ENCODE measurements at regions not wholly inside any gene's neighbourhood (a gene's known extent, or its start where the extent isn't known, plus 50 kb on each side); places are given as distances from the start of the nearest gene placed in this dataset.

GRCh38 chr4:178102139-178102538, 659.9 kb upstream of the AGA start:
- Histone ChIP-seq H3K14ac (ENCODE audit: low read length) (no peak overlapping the region), H4K8ac (ENCODE audit: low read depth, low read length) (no peak overlapping the region), H3K4ac (ENCODE audit: low read length) (no peak overlapping the region), H2BK15ac (ENCODE audit: low read length) (no peak overlapping the region), H3K79me1 (ENCODE audit: low read depth, low read length) (no peaks in the 10 kb centered on the region), H3K4me1 (ENCODE audit: control insufficient read depth in 2 of 2, insufficient read depth in 1 of 2, low read depth in 1 of 2, low read length in 2 of 2) (no peaks in the 10 kb centered on the region), H3K4me2 (ENCODE audit: insufficient read depth, low read length, poor library complexity, severe bottlenecking) (no peak overlapping the region), H3K9me3 (replicated peaks in 1 of 2; ENCODE audit: control insufficient read depth in 2 of 2, insufficient read depth in 1 of 2, low read depth in 1 of 2, low read length in 2 of 2) (no peaks in the 10 kb centered on the region), H2AK5ac (ENCODE audit: low read depth, low read length) (no peak overlapping the region), H2BK120ac (ENCODE audit: low read depth, low read length) (no peak overlapping the region), H3K4me3 (ENCODE audit: low read length in 2 of 2) (no peak overlapping the region), H2BK12ac (ENCODE audit: low read length) (no peak overlapping the region), H3K23ac (ENCODE audit: low read depth, low read length, poor library complexity) (no peak overlapping the region), H3K36me3 (replicated peaks in 1 of 2; ENCODE audit: control insufficient read depth in 2 of 2, insufficient read depth in 2 of 2, low read length in 2 of 2) (no peaks in the 10 kb centered on the region), H2BK5ac (ENCODE audit: low read length) (no peak overlapping the region), H3K18ac (ENCODE audit: low read length) (no peak overlapping the region), H3K27me3 (ENCODE audit: control insufficient read depth in 3 of 3, insufficient read depth in 3 of 3, low read depth in 1 of 3, low read length in 3 of 3) (no peaks in the 10 kb centered on the region), H3K27ac (replicated peaks; ENCODE audit: low read length) (no peak overlapping the region), H2AFZ (ENCODE audit: low read length) (no peak overlapping the region), H3K9ac (ENCODE audit: low read depth, low read length, poor library complexity) (no peak overlapping the region), H4K91ac (ENCODE audit: low read depth, low read length, poor library complexity) (no peak overlapping the region)
- no CpG with 5 or more reads among the region's 5 CpGs for WGBS, 2 donors (ENCODE audit: extremely low coverage in 2 of 2, insufficient read length in 2 of 2, insufficient replicate concordance in 1 of 2)
- DNase-seq (ENCODE audit: low spot score), result no peak

GRCh38 chr4:178105242-178105641, 663.0 kb upstream of the AGA start:
- Histone ChIP-seq H2BK5ac (ENCODE audit: low read length) (no peak overlapping the region), H2BK12ac (ENCODE audit: low read length) (no peak overlapping the region), H3K4me1 (ENCODE audit: control insufficient read depth in 2 of 2, insufficient read depth in 1 of 2, low read depth in 1 of 2, low read length in 2 of 2) (no peaks in the 10 kb centered on the region), H2BK15ac (ENCODE audit: low read length) (no peak overlapping the region), H3K9ac (ENCODE audit: low read depth, low read length, poor library complexity) (no peak overlapping the region), H4K8ac (ENCODE audit: low read depth, low read length) (no peak overlapping the region), H3K27me3 (ENCODE audit: control insufficient read depth in 3 of 3, insufficient read depth in 3 of 3, low read depth in 1 of 3, low read length in 3 of 3) (no peaks in the 10 kb centered on the region), H2BK120ac (ENCODE audit: low read depth, low read length) (no peak overlapping the region), H3K9me3 (replicated peaks in 1 of 2; ENCODE audit: control insufficient read depth in 2 of 2, insufficient read depth in 1 of 2, low read depth in 1 of 2, low read length in 2 of 2) (no peaks in the 10 kb centered on the region), H3K79me1 (ENCODE audit: low read depth, low read length) (no peaks in the 10 kb centered on the region), H3K4me3 (ENCODE audit: low read length in 2 of 2) (no peak overlapping the region), H3K27ac (replicated peaks; ENCODE audit: low read length) (no peak overlapping the region), H2AK5ac (ENCODE audit: low read depth, low read length) (no peak overlapping the region), H3K18ac (ENCODE audit: low read length) (no peak overlapping the region), H2AFZ (ENCODE audit: low read length) (no peak overlapping the region), H4K91ac (ENCODE audit: low read depth, low read length, poor library complexity) (no peak overlapping the region), H3K4me2 (ENCODE audit: insufficient read depth, low read length, poor library complexity, severe bottlenecking) (no peak overlapping the region), H3K23ac (ENCODE audit: low read depth, low read length, poor library complexity) (no peak overlapping the region), H3K14ac (ENCODE audit: low read length) (no peak overlapping the region), H3K4ac (ENCODE audit: low read length) (no peak overlapping the region), H3K36me3 (replicated peaks in 1 of 2; ENCODE audit: control insufficient read depth in 2 of 2, insufficient read depth in 2 of 2, low read length in 2 of 2) (no peaks in the 10 kb centered on the region)
- no CpG with 5 or more reads among the region's 2 CpGs for WGBS, 2 donors (ENCODE audit: extremely low coverage in 2 of 2, insufficient read length in 2 of 2, insufficient replicate concordance in 1 of 2)
- no peak for DNase-seq (ENCODE audit: low spot score)

GRCh38 chr4:178136736-178137345, 694.6 kb upstream of the AGA start:
- no peak for DNase-seq (ENCODE audit: low spot score)
- H3K9me3 ChIP-seq (replicated peaks in 1 of 2; ENCODE audit: control insufficient read depth in 2 of 2, insufficient read depth in 1 of 2, low read depth in 1 of 2, low read length in 2 of 2), result peaks cover 0 to 2% of the 10 kb centered on the region in 2 donors

GRCh38 chr4:178137732-178138471, 695.7 kb upstream of the AGA start:
- H3K4me2 ChIP-seq (ENCODE audit: insufficient read depth, low read length, poor library complexity, severe bottlenecking), result no peak overlapping the region
- no peak overlapping the region for H3K9ac ChIP-seq (ENCODE audit: low read depth, low read length, poor library complexity)
- no peak overlapping the region for H2BK15ac ChIP-seq (ENCODE audit: low read length)
- H2BK12ac ChIP-seq (ENCODE audit: low read length), result no peak overlapping the region
- H2BK5ac ChIP-seq (ENCODE audit: low read length), result no peak overlapping the region
- H3K27ac ChIP-seq (replicated peaks; ENCODE audit: low read length), result no peak overlapping the region
- DNase-seq (ENCODE audit: low spot score), result no peak
- H3K4ac ChIP-seq (ENCODE audit: low read length), result no peak overlapping the region
- H2AFZ ChIP-seq (ENCODE audit: low read length), result no peak overlapping the region
- no peak overlapping the region for H3K18ac ChIP-seq (ENCODE audit: low read length)
- H3K4me3 ChIP-seq (ENCODE audit: low read length in 2 of 2), result no peak overlapping the region
- no peak overlapping the region for H2AK5ac ChIP-seq (ENCODE audit: low read depth, low read length)
- no peaks in the 10 kb centered on the region for H3K36me3 ChIP-seq (replicated peaks in 1 of 2; ENCODE audit: control insufficient read depth in 2 of 2, insufficient read depth in 2 of 2, low read length in 2 of 2)
- no peaks in the 10 kb centered on the region for H3K79me1 ChIP-seq (ENCODE audit: low read depth, low read length)
- H2BK120ac ChIP-seq (ENCODE audit: low read depth, low read length), result no peak overlapping the region
- H3K27me3 ChIP-seq (ENCODE audit: control insufficient read depth in 3 of 3, insufficient read depth in 3 of 3, low read depth in 1 of 3, low read length in 3 of 3), result no peaks in the 10 kb centered on the region
- WGBS, 2 donors (ENCODE audit: extremely low coverage in 2 of 2, insufficient read length in 2 of 2, insufficient replicate concordance in 1 of 2), result no CpG with 5 or more reads among the region's 22 CpGs
- H3K9me3 ChIP-seq (replicated peaks in 1 of 2; ENCODE audit: control insufficient read depth in 2 of 2, insufficient read depth in 1 of 2, low read depth in 1 of 2, low read length in 2 of 2), result peaks cover 0 to 2% of the 10 kb centered on the region in 2 donors
- no peak overlapping the region for H3K14ac ChIP-seq (ENCODE audit: low read length)
- H3K23ac ChIP-seq (ENCODE audit: low read depth, low read length, poor library complexity), result no peak overlapping the region
- no peak overlapping the region for H4K91ac ChIP-seq (ENCODE audit: low read depth, low read length, poor library complexity)
- no peak overlapping the region for H4K8ac ChIP-seq (ENCODE audit: low read depth, low read length)
- H3K4me1 ChIP-seq (ENCODE audit: control insufficient read depth in 2 of 2, insufficient read depth in 1 of 2, low read depth in 1 of 2, low read length in 2 of 2), result no peaks in the 10 kb centered on the region

More at GRCh38 chr4:178136736-178137345, 694.6 kb upstream of the AGA start:
- H2BK120ac ChIP-seq (ENCODE audit: low read depth, low read length), result no peak overlapping the region
- H4K8ac ChIP-seq (ENCODE audit: low read depth, low read length), result no peak overlapping the region
- no peak overlapping the region for H3K4ac ChIP-seq (ENCODE audit: low read length)
- H3K4me1 ChIP-seq (ENCODE audit: control insufficient read depth in 2 of 2, insufficient read depth in 1 of 2, low read depth in 1 of 2, low read length in 2 of 2), result no peaks in the 10 kb centered on the region
- no peak overlapping the region for H3K4me2 ChIP-seq (ENCODE audit: insufficient read depth, low read length, poor library complexity, severe bottlenecking)
- no peak overlapping the region for H2BK12ac ChIP-seq (ENCODE audit: low read length)
- H3K27me3 ChIP-seq (ENCODE audit: control insufficient read depth in 3 of 3, insufficient read depth in 3 of 3, low read depth in 1 of 3, low read length in 3 of 3), result no peaks in the 10 kb centered on the region
- H3K79me1 ChIP-seq (ENCODE audit: low read depth, low read length), result no peaks in the 10 kb centered on the region
- H3K27ac ChIP-seq (replicated peaks; ENCODE audit: low read length), result no peak overlapping the region
- no peak overlapping the region for H2BK15ac ChIP-seq (ENCODE audit: low read length)
- no peak overlapping the region for H3K23ac ChIP-seq (ENCODE audit: low read depth, low read length, poor library complexity)
- H3K4me3 ChIP-seq (ENCODE audit: low read length in 2 of 2), result no peak overlapping the region
- no peak overlapping the region for H3K14ac ChIP-seq (ENCODE audit: low read length)
- H2AFZ ChIP-seq (ENCODE audit: low read length), result no peak overlapping the region
- H3K18ac ChIP-seq (ENCODE audit: low read length), result no peak overlapping the region
- H2BK5ac ChIP-seq (ENCODE audit: low read length), result no peak overlapping the region
- H4K91ac ChIP-seq (ENCODE audit: low read depth, low read length, poor library complexity), result no peak overlapping the region
- H3K36me3 ChIP-seq (replicated peaks in 1 of 2; ENCODE audit: control insufficient read depth in 2 of 2, insufficient read depth in 2 of 2, low read length in 2 of 2), result no peaks in the 10 kb centered on the region
- no peak overlapping the region for H3K9ac ChIP-seq (ENCODE audit: low read depth, low read length, poor library complexity)
- WGBS, 2 donors (ENCODE audit: extremely low coverage in 2 of 2, insufficient read length in 2 of 2, insufficient replicate concordance in 1 of 2), result no CpG with 5 or more reads among the region's 19 CpGs
- H2AK5ac ChIP-seq (ENCODE audit: low read depth, low read length), result no peak overlapping the region

All from neuronal stem cell (in vitro differentiated cells).